Panc1 (cell line): ENCODE measurements at regions not wholly inside any gene's neighbourhood (a gene's known extent, or its start where the extent isn't known, plus 50 kb on each side); places are given as distances from the start of the nearest gene placed in this dataset.

Source experiments
- ATAC-seq: fragments of 200-7000 bp; cut with Tn5 transposase; 2 replicates; pipeline ENCODE4 v1.9.1; 2020; ENCODE audit warnings: mild to moderate bottlenecking, moderate library complexity
- BruUV-seq: library from RNA; stranded (reverse); fragments of 400-500 nt; replicated peaks from 2 replicates; lab custom pipeline; 2021; lab: Mats Ljungman, UMichigan
- CTCF ChIA-PET: fragments of 300-600 bp; sonication (Branson Sonifier 250); formaldehyde crosslinking; loops from one replicate; lab custom pipeline; 2022; ENCODE audit warnings: antibody characterized with exemption; lab: Charles Lee
- POLR2A ChIA-PET: fragments of 300-600 bp; sonication (Branson Sonifier 250); formaldehyde crosslinking; loops from one replicate; lab custom pipeline; 2022; ENCODE audit warnings: antibody characterized with exemption; lab: Charles Lee
- DNase-seq: peaks from one replicate; pipeline ENCODE4 v3.0.0-alpha.2; 2010; ENCODE audit warnings: low read depth, low spot score
- H3K27ac ChIP-seq: 2 replicates; pipeline ENCODE4 v1.5.1; 2011; ENCODE audit warnings: mild to moderate bottlenecking, low read length, inconsistent platforms
- H3K27me3 ChIP-seq: fragments of 200-500 bp; sonication (Bioruptor generic); 2 replicates; pipeline ENCODE4 v1.6.0; 2014; ENCODE audit warnings: low read length, inconsistent platforms; ENCODE audit not compliant: control insufficient read depth, insufficient read depth
- H3K36me3 ChIP-seq: fragments of 200-500 bp; sonication (Bioruptor generic); 2 replicates; pipeline ENCODE4 v1.5.1; 2014; ENCODE audit warnings: inconsistent platforms, mild to moderate bottlenecking, low read length, moderate library complexity; ENCODE audit not compliant: control insufficient read depth, insufficient read depth
- H3K4me1 ChIP-seq: 2 replicates; pipeline ENCODE4 v1.5.1; 2011; ENCODE audit warnings: inconsistent platforms, mild to moderate bottlenecking, low read length, moderate library complexity; ENCODE audit not compliant: control insufficient read depth, insufficient read depth
- H3K4me3 ChIP-seq, 2 experiments: 2 replicates each; pipeline ENCODE4 v1.5.1; 2011 to 2012; ENCODE audit warnings: low read depth in 2 of 2, low read length in 2 of 2, mild to moderate bottlenecking in 2 of 2, inconsistent platforms in 1 of 2, moderate library complexity in 1 of 2
- H3K9me3 ChIP-seq: fragments of 200-500 bp; sonication (Bioruptor generic); 2 replicates; pipeline ENCODE4 v1.5.1; 2014; ENCODE audit warnings: low read depth, mild to moderate bottlenecking, inconsistent platforms, low read length, moderate library complexity; ENCODE audit not compliant: control insufficient read depth, insufficient read depth
- CTCF ChIP-seq: fragments of 450-650 bp; IDR thresholded peaks from 2 replicates; pipeline ENCODE4 v1.5.1; 2017; ENCODE audit warnings: mild to moderate bottlenecking
- POLR2AphosphoS5 ChIP-seq: IDR thresholded peaks from 2 replicates; pipeline ENCODE4 v1.6.1; 2012; ENCODE audit warnings: mild to moderate bottlenecking, low read depth, low read length, moderate library complexity
- REST ChIP-seq, 2 experiments: IDR thresholded peaks; 2 replicates each; pipeline ENCODE4 v1.6.1; 2011 to 2012; ENCODE audit warnings: low read depth in 2 of 2, control low read depth in 1 of 2, low read length in 1 of 2, mild to moderate bottlenecking in 1 of 2, moderate library complexity in 1 of 2; ENCODE audit not compliant: insufficient read depth in 1 of 2
- SIN3A ChIP-seq: IDR thresholded peaks from 2 replicates; pipeline ENCODE4 v1.6.1; 2012; ENCODE audit warnings: low read depth, mild to moderate bottlenecking, low read length, moderate library complexity, borderline replicate concordance; ENCODE audit not compliant: insufficient read depth
- TCF7L2 ChIP-seq: IDR thresholded peaks from 2 replicates; pipeline ENCODE4 v1.6.1; 2011; ENCODE audit warnings: mild to moderate bottlenecking, low read depth, low read length, inconsistent platforms
- in situ Hi-C: cut with HindIII; loops from 2 replicates; pipeline ENCODE4 v1.10.0; 2016; ENCODE audit warnings: low sequenced_read_pairs, low pct_unique_long_range_greater_than_20kb
- intact Hi-C: fragments of 100-400 bp; cut with micrococcal nuclease; formaldehyde crosslinking; loops from one replicate; pipeline ENCODE4 v1.10.0; 2022; ENCODE audit not compliant: unreplicated experiment

- no peaks in the 10 kb centered on the region for H3K36me3 ChIP-seq
- H3K4me1 ChIP-seq, result no peaks in the 10 kb centered on the region
- DNase-seq (no peak), ATAC-seq (no peak)
- no peak overlapping the region for H3K4me3 ChIP-seq
- H3K27me3 ChIP-seq, result no peaks in the 10 kb centered on the region
- TF ChIP-seq CTCF (no peak), TCF7L2 (no peak), REST (IDR thresholded peaks at IDR 0.05; ENCODE audit: insufficient read depth in 1 of 2, low read depth in 2 of 2, low read length in 1 of 2) (no peak), POLR2AphosphoS5 (no peak), SIN3A (no peak)
- no peaks in the 10 kb centered on the region for H3K9me3 ChIP-seq
- CTCF ChIA-PET, result no interaction called here
- no TSS peak for BruUV-seq
- in situ Hi-C loops, result no loop called here
- POLR2A ChIA-PET, result no interaction called here
- H3K27ac ChIP-seq, result no peak overlapping the region
- intact Hi-C loops, result no loop called here
These were observed 91.7 kb downstream of the HSPH1 start for GRCh38 chr13:31069808-31070534.

- POLR2A ChIA-PET, result no interaction called here
- CTCF ChIA-PET, result no interaction called here
- H3K4me3 ChIP-seq, result no peak overlapping the region
- intact Hi-C loops, result no loop called here
- TF ChIP-seq CTCF, result no peak
- TF ChIP-seq TCF7L2, result no peak
- no peak for TF ChIP-seq REST (IDR thresholded peaks at IDR 0.05; ENCODE audit: insufficient read depth in 1 of 2, low read depth in 2 of 2, low read length in 1 of 2)
- no peak for TF ChIP-seq SIN3A
- TF ChIP-seq POLR2AphosphoS5, result no peak
- H3K27me3 ChIP-seq, result no peaks in the 10 kb centered on the region
- H3K9me3 ChIP-seq, result no peaks in the 10 kb centered on the region
- H3K36me3 ChIP-seq, result no peaks in the 10 kb centered on the region
- no TSS peak for BruUV-seq
- in situ Hi-C loops, result no loop called here
- H3K27ac ChIP-seq, result no peak overlapping the region
- DNase-seq (no peak), ATAC-seq (no peak)
- H3K4me1 ChIP-seq, result no peaks in the 10 kb centered on the region
These were observed 93.6 kb downstream of the HSPH1 start for GRCh38 chr13:31068119-31068423.
